HG03432 (cell line): ENCODE measurements at regions not wholly inside any gene's neighbourhood (a gene's known extent, or its start where the extent isn't known, plus 50 kb on each side); places are given as distances from the start of the nearest gene placed in this dataset.

Experiments used
- ATAC-seq: cut with Tn5 transposase; IDR thresholded peaks from one replicate; pipeline ENCODE4 v1.9.1; 2021; ENCODE audit warnings: mild to moderate bottlenecking, moderate library complexity; ENCODE audit not compliant: unreplicated experiment

GRCh38 chr22:47691152-47691895 is 928.9 kb downstream of the TBC1D22A start:
- no peak for ATAC-seq

- no peak for ATAC-seq
These were observed 928.1 kb downstream of the TBC1D22A start for GRCh38 chr22:47690586-47690985.

- no peak for ATAC-seq
These were observed 927.7 kb downstream of the TBC1D22A start for GRCh38 chr22:47690166-47690565.

GRCh38 chr22:47687776-47688175 is 925.3 kb downstream of the TBC1D22A start:
- no peak for ATAC-seq

GRCh38 chr22:47687346-47687655 is 924.9 kb downstream of the TBC1D22A start:
- ATAC-seq = no peak

GRCh38 chr22:47686594-47687345 is 924.3 kb downstream of the TBC1D22A start:
- ATAC-seq = no peak

- ATAC-seq = no peak
These were observed 919.1 kb downstream of the TBC1D22A start for GRCh38 chr22:47681411-47682165.

GRCh38 chr22:47678636-47679287 is 916.3 kb downstream of the TBC1D22A start:
- no peak for ATAC-seq

- ATAC-seq = no peak
These were observed 915.6 kb downstream of the TBC1D22A start for GRCh38 chr22:47678048-47678447.

GRCh38 chr22:47676685-47677084 is 914.2 kb downstream of the TBC1D22A start:
- no peak for ATAC-seq

- ATAC-seq = no peak
These were observed 912.1 kb downstream of the TBC1D22A start for GRCh38 chr22:47674600-47674999.

- ATAC-seq = no peak
These were observed 911.1 kb downstream of the TBC1D22A start for GRCh38 chr22:47673557-47673956.

GRCh38 chr22:47672526-47672925 is 910.1 kb downstream of the TBC1D22A start:
- ATAC-seq = no peak

- ATAC-seq = no peak
These were observed 902.7 kb downstream of the TBC1D22A start for GRCh38 chr22:47665151-47665550.

- no peak for ATAC-seq
These were observed 901.5 kb downstream of the TBC1D22A start for GRCh38 chr22:47663615-47664605.

GRCh38 chr22:47659467-47660223 is 897.2 kb downstream of the TBC1D22A start:
- ATAC-seq = no peak

GRCh38 chr22:47658182-47658581 is 895.7 kb downstream of the TBC1D22A start:
- no peak for ATAC-seq

GRCh38 chr22:47657224-47657623 is 894.8 kb downstream of the TBC1D22A start:
- no peak for ATAC-seq

- no peak for ATAC-seq
These were observed 894.4 kb downstream of the TBC1D22A start for GRCh38 chr22:47656806-47657205.
